ENCODE measurements at regions not wholly inside any gene's neighbourhood (a gene's known extent, or its start where the extent isn't known, plus 50 kb on each side); places are given as distances from the start of the nearest gene placed in this dataset.

DNA sequence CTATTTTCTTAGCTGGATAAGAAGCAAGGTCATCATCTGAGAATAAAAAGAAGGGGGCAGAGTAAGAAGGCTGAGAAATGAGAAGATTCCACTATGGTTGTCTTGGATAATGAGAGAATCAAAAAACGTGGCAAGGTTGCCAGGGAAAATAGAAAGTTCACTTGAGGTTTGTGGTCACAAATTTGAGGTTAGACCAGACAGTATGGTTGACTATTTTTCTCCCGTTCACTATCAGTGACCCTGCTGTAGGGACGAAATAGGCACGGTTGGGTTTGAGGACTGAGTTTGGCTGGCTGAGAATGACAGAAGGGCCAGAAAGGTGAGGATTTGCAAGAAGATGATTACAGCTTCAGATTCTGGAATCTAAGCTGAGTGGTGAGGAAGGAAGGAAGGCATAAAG is 266.0 kb upstream of the ZNF462 start:
- TF ChIP-seq, protein P1, sequence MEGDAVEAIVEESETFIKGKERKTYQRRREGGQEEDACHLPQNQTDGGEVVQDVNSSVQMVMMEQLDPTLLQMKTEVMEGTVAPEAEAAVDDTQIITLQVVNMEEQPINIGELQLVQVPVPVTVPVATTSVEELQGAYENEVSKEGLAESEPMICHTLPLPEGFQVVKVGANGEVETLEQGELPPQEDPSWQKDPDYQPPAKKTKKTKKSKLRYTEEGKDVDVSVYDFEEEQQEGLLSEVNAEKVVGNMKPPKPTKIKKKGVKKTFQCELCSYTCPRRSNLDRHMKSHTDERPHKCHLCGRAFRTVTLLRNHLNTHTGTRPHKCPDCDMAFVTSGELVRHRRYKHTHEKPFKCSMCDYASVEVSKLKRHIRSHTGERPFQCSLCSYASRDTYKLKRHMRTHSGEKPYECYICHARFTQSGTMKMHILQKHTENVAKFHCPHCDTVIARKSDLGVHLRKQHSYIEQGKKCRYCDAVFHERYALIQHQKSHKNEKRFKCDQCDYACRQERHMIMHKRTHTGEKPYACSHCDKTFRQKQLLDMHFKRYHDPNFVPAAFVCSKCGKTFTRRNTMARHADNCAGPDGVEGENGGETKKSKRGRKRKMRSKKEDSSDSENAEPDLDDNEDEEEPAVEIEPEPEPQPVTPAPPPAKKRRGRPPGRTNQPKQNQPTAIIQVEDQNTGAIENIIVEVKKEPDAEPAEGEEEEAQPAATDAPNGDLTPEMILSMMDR (conservative IDR thresholded peaks at IDR 0.05; ENCODE audit: low read length): no peak
- no peak for TF ChIP-seq EZH2phosphoT487 (IDR thresholded peaks at IDR 0.05; ENCODE audit: borderline replicate concordance, low read depth, low read length)
